B cell (primary cell): ENCODE measurements at regions not wholly inside any gene's neighbourhood (a gene's known extent, or its start where the extent isn't known, plus 50 kb on each side); places are given as distances from the start of the nearest gene placed in this dataset.

Source experiments
- ATAC-seq: fragments of 200-7000 bp; cut with Tn5 transposase; one replicate; pipeline ENCODE4 v1.10.0; 2021; ENCODE audit warnings: low read depth, mild to moderate bottlenecking, moderate number of reproducible peaks, moderate library complexity
- CTCF ChIA-PET: fragments of 350-600 bp; sonication (Branson Sonifier 250); formaldehyde crosslinking; loops from one replicate; lab custom pipeline; 2021; ENCODE audit warnings: antibody characterized with exemption, inconsistent platforms; lab: Charles Lee
- POLR2A ChIA-PET: fragments of 350-600 bp; sonication (Branson Sonifier 250); formaldehyde crosslinking; loops from one replicate; lab custom pipeline; 2021; ENCODE audit warnings: antibody characterized with exemption; lab: Charles Lee
- DNase-seq: peaks from one replicate; pipeline ENCODE4 v3.0.0; 2013
- H2AFZ ChIP-seq: 2 replicates; pipeline ENCODE4 v1.6.1; 2012; ENCODE audit warnings: mild to moderate bottlenecking, low read depth, low read length; ENCODE audit not compliant: insufficient read depth, poor library complexity, severe bottlenecking
- H3K27ac ChIP-seq, 2 donors: 1 replicate in 1 of 2; 2 replicates in 1 of 2; pipeline ENCODE4 v1.5.1; 2012 to 2013; ENCODE audit warnings: low read length in 2 of 2, mild to moderate bottlenecking in 2 of 2, moderate library complexity in 1 of 2
- H3K27me3 ChIP-seq, 4 experiments: fragments of 200-600 bp in 1 of 4; sonication (generic) in 1 of 4; replicated peaks in 1 of 4; 1 replicate in 2 of 4; 2 replicates in 2 of 4; pipeline versions ENCODE4 v1.6.1 to v1.7.0; 2013 to 2016; ENCODE audit warnings: low read length in 3 of 4, mild to moderate bottlenecking in 2 of 4, mixed read lengths in 1 of 4, moderate library complexity in 1 of 4; ENCODE audit not compliant: insufficient read depth in 4 of 4, control insufficient read depth in 3 of 4; ENCODE audit errors: control extremely low read depth in 1 of 4
- H3K36me3 ChIP-seq, 2 experiments: replicated peaks in 1 of 2; 1 replicate in 1 of 2; 2 replicates in 1 of 2; pipeline versions ENCODE4 v1.6.1 to v1.7.1; 2013; ENCODE audit warnings: low read length in 1 of 2; ENCODE audit not compliant: insufficient read depth in 2 of 2, control insufficient read depth in 1 of 2; ENCODE audit errors: control extremely low read depth in 1 of 2, extremely low read depth in 1 of 2
- H3K4me1 ChIP-seq, 2 donors: fragments of 200-600 bp in 1 of 2; sonication (generic) in 1 of 2; 1 replicate in 1 of 2; 2 replicates in 1 of 2; pipeline versions ENCODE4 v1.5.1 to v1.6.1; 2013 to 2017; ENCODE audit warnings: low read length in 2 of 2; ENCODE audit not compliant: control insufficient read depth in 2 of 2, insufficient read depth in 2 of 2
- H3K4me2 ChIP-seq: replicated peaks from 2 replicates; pipeline ENCODE3; 2012; ENCODE audit warnings: mild to moderate bottlenecking, low read depth, low read length; ENCODE audit not compliant: poor library complexity, severe bottlenecking
- H3K4me3 ChIP-seq, 5 experiments: fragments of 200-600 bp in 1 of 5; sonication (generic) in 1 of 5; 1 replicate in 3 of 5; 2 replicates in 2 of 5; pipeline versions ENCODE4 v1.5.1 to v1.7.0; 2011 to 2016; ENCODE audit warnings: low read length in 4 of 5, mild to moderate bottlenecking in 4 of 5, low read depth in 2 of 5, control low read depth in 1 of 5, moderate library complexity in 1 of 5; ENCODE audit not compliant: insufficient read depth in 1 of 5; ENCODE audit errors: control extremely low read depth in 1 of 5, extremely low read depth in 1 of 5
- H3K79me2 ChIP-seq: fragments of 200-600 bp; sonication (generic); one replicate; pipeline ENCODE4 v1.6.0; 2016; ENCODE audit warnings: low read length; ENCODE audit not compliant: control insufficient read depth, insufficient read depth
- H3K9ac ChIP-seq: fragments of 200-600 bp; sonication (generic); 2 replicates; pipeline ENCODE4 v1.6.1; 2017; ENCODE audit warnings: mild to moderate bottlenecking, low read length, moderate library complexity
- H3K9me3 ChIP-seq, 3 donors: one replicate each; pipeline versions ENCODE4 v1.6.1 to v1.7.1; 2013; ENCODE audit warnings: low read length in 2 of 3; ENCODE audit not compliant: control insufficient read depth in 2 of 3, insufficient read depth in 1 of 3; ENCODE audit errors: control extremely low read depth in 1 of 3
- H4K20me1 ChIP-seq: 2 replicates; pipeline ENCODE4 v1.6.0; 2012; ENCODE audit warnings: mild to moderate bottlenecking, low read length; ENCODE audit not compliant: insufficient read depth, control insufficient read depth, poor library complexity, severe bottlenecking
- H3K27ac Mint-ChIP-seq: one replicate; pipeline ENCODE4 v1.8.0; 2021; ENCODE audit warnings: mixed read lengths
- H3K27me3 Mint-ChIP-seq: one replicate; pipeline ENCODE4 v1.8.0; 2021; ENCODE audit warnings: mixed read lengths
- H3K4me1 Mint-ChIP-seq: one replicate; pipeline ENCODE4 v1.8.0; 2021; ENCODE audit warnings: mixed read lengths
- H3K4me3 Mint-ChIP-seq: one replicate; pipeline ENCODE4 v1.8.0; 2021; ENCODE audit warnings: mixed read lengths
- H3K9me3 Mint-ChIP-seq: one replicate; pipeline ENCODE4 v1.8.0; 2022; ENCODE audit warnings: mixed read lengths; ENCODE audit not compliant: insufficient read depth
- CTCF ChIP-seq: fragments of 200-600 bp; IDR thresholded peaks from one replicate; pipeline ENCODE4 v1.8.0; 2022; ENCODE audit warnings: antibody characterized with exemption, mild to moderate bottlenecking
- EZH2 ChIP-seq: IDR thresholded peaks from 2 replicates; pipeline ENCODE4 v1.6.1; 2012; ENCODE audit warnings: borderline replicate concordance, low read depth, mild to moderate bottlenecking, moderate library complexity, low read length; ENCODE audit not compliant: insufficient read depth, poor library complexity, severe bottlenecking
- WGBS: methylation state at CpG from one replicate; pipeline ENCODE4 v1.1.5; 2013; ENCODE audit warnings: missing lambda C conversion rate; ENCODE audit not compliant: insufficient coverage; 5-methylcytosine and 5-hydroxymethylcytosine counted together
- intact Hi-C: fragments of 100-400 bp; cut with micrococcal nuclease; formaldehyde crosslinking; loops from one replicate; pipeline ENCODE4 v1.10.0; 2022

GRCh38 chr4:188719794-188720193 lies 580.6 kb downstream of the TRIML1 start:
- Histone ChIP-seq H2AFZ (no peak overlapping the region), H4K20me1 (no peaks in the 10 kb centered on the region), H3K4me2 (no peak overlapping the region), H3K9me3 (peaks cover 0 to 3% (median 0%) of the 10 kb centered on the region in 3 donors), H3K9ac (no peak overlapping the region), H3K79me2 (no peaks in the 10 kb centered on the region), H3K27me3 (no peaks in the 10 kb centered on the region), H3K36me3 (no peaks in the 10 kb centered on the region), H3K4me3 (no peak overlapping the region), H3K4me1 (no peaks in the 10 kb centered on the region), H3K27ac (no peak overlapping the region)
- ChIA-PET CTCF (no interaction called here), POLR2A (no interaction called here)
- H3K4me3 Mint-ChIP-seq, result no peak overlapping the region
- intact Hi-C loops, result no loop called here
- DNase-seq, result no peak
- H3K27ac Mint-ChIP-seq, result no peak overlapping the region
- WGBS, result 80% methylated on average over 1 of the region's 1 CpG
- H3K4me1 Mint-ChIP-seq, result no peaks in the 10 kb centered on the region
- ATAC-seq, result no peak
- peaks cover 10% of the 10 kb centered on the region for H3K9me3 Mint-ChIP-seq
- H3K27me3 Mint-ChIP-seq, result no peaks in the 10 kb centered on the region
- TF ChIP-seq CTCF (no peak), EZH2 (no peak)

GRCh38 chr4:188722911-188723310 lies 583.7 kb downstream of the TRIML1 start:
- Histone ChIP-seq H3K27ac (no peak overlapping the region), H2AFZ (no peak overlapping the region), H3K9ac (no peak overlapping the region), H3K27me3 (no peaks in the 10 kb centered on the region), H4K20me1 (no peaks in the 10 kb centered on the region), H3K9me3 (peaks cover 0 to 3% (median 0%) of the 10 kb centered on the region in 3 donors), H3K4me3 (no peak overlapping the region), H3K79me2 (no peaks in the 10 kb centered on the region), H3K36me3 (no peaks in the 10 kb centered on the region), H3K4me1 (no peaks in the 10 kb centered on the region), H3K4me2 (no peak overlapping the region)
- intact Hi-C loops, result no loop called here
- H3K27me3 Mint-ChIP-seq, result no peaks in the 10 kb centered on the region
- ChIA-PET CTCF (no interaction called here), POLR2A (no interaction called here)
- peaks cover 5% of the 10 kb centered on the region for H3K9me3 Mint-ChIP-seq
- TF ChIP-seq EZH2, result no peak
- no peak for TF ChIP-seq CTCF
- H3K27ac Mint-ChIP-seq, result no peak overlapping the region
- H3K4me3 Mint-ChIP-seq, result no peak overlapping the region
- ATAC-seq (no peak), DNase-seq (no peak)
- H3K4me1 Mint-ChIP-seq, result no peaks in the 10 kb centered on the region
